Sciatic nerve (tissue), 2 donors: ENCODE measurements at regions not wholly inside any gene's neighbourhood (a gene's known extent, or its start where the extent isn't known, plus 50 kb on each side); places are given as distances from the start of the nearest gene placed in this dataset.
"Not testable (repeated sequence)": the region's sequence is repeated elsewhere in the genome, so short reads cannot be mapped to it uniquely, and the experiment has no call there.

Source experiments
- ATAC-seq: fragments of 200-7000 bp; cut with Tn5 transposase; one replicate; pipeline ENCODE4 v1.9.1; 2020; ENCODE audit warnings: mild to moderate bottlenecking, moderate library complexity
- DNase-seq: peaks from one replicate; pipeline ENCODE4 v3.0.0-alpha.2; 2020; ENCODE audit warnings: low spot score
- intact Hi-C: fragments of 100-400 bp; cut with DNase I; formaldehyde crosslinking; loops from one replicate; pipeline ENCODE4 v1.14.2; 2022
- donor health status: DM: no; HTN: no; CAD: no.
- donor health status: DM: no; HTN: no; CAD: no.

DNA sequence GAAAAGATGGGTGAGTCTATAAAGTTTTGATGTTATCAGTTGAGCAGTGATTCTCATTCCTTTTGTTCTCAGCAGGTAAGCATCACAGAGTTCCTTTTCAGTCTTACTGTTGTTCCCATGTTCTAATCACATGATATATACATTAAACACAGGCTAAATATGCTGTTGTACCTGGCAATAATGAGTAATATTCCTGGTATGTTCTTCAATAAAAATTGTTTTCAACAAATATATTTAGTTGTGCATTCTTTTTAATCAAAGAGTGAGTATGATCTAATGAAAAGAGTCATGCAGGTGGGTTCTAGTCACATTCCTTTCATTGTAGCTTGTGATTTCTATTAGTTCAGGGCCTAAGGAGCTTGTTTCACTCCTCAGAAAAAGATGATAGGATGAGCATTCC is 288.3 kb upstream of the NETO1 start:
- ATAC-seq, result no peak
- intact Hi-C loops, result no loop called here
- no peak for DNase-seq

DNA sequence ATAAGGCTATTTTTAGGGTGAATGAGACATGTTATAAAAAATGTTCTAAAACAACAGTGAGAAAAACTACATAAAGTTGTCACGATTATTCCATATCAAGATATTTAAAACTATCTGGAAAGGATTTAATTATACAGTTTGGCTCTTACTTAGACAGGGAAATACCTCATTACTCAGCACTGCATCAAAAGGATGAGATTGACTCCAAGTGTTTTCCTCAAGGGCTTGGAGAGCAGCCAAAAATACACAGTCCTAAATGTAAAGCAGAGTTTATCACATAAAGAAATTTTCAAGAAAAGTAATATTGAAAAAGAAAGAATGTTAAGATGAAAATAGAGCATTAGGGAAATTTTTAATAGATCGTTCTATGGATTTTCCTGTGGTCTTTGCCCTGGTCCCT is 285.5 kb upstream of the NETO1 start:
- intact Hi-C loops, result no loop called here
- no peak for DNase-seq
- no peak for ATAC-seq

DNA sequence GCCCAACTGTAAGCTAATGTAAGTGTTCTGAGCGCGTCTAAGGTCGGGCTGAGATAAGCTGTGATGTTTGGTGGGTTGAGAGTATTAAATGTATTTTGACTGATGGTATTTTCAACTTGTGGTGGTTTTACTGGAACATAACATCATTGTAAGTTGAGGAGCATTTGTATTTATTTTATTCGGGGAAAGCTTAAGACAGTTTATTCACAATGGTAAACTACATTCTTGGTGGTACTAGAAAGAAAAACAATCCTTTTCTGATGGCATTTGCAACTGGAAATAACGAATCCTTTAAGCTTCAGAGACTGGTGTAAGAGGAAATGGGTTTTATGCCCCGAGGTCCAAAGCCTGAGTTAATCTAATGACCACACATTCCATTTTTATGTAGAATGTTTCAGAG is 283.3 kb upstream of the NETO1 start:
- no peak for DNase-seq
- intact Hi-C loops, result no loop called here
- no peak for ATAC-seq

DNA sequence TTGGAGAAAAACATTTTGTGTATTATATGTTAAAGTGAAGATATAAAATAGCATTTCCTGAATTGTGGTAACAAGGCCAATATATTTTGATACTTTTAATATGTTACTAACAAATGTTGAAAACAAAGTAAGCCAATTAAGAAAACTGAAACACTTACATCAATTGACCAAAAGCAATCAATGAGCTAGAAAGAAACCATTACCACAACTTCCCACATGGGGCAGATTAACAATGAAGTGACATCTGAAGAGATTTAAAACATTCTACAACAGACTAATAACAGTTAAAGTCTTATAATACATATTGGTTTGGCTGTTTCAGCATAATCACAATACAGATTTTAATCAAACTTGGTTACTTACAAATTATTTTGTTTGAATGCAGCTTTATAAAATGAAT is 282.4 kb upstream of the NETO1 start:
- ATAC-seq, result no peak
- DNase-seq, result no peak
- intact Hi-C loops, result no loop called here

DNA sequence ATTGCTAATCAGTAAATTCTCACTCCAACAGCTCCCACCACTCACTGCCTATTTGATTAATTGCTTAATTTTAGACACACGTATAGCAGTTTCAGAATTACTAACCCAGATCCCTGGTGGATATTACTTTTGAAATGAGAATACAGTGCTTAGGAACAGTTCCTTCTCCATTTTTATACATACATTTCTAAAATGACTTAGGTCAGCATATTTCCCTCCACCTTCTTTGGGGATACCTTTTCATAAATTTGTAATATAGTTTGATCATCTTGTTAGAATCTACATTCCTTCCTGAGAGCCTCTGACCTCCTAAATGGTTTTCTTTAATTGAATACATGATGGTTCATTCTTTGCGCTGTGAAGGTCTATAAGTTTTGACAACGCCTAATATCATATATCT is 279.8 kb upstream of the NETO1 start:
- ATAC-seq (no peak), DNase-seq (no peak)
- intact Hi-C loops, result no loop called here

DNA sequence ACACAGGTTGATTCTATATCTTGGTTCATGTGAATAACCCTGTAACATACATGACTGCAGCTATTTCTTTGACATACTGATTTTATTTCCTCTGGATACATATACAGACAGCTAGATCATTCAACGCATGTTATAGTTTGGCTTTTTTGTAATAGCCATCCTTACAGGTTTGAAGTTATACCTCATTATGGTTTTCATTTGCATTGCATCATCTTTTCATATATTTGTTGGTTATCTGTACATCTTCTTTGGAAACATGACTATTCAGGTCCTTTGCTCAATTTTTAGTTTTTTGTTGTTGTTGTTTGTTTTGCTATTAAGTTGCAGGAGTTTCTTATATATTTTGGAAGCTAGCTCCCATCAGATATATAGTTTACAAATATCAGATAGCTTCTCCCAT is 276.2 kb upstream of the NETO1 start:
- no peak for DNase-seq
- no peak for ATAC-seq
- intact Hi-C loops, result no loop called here

DNA sequence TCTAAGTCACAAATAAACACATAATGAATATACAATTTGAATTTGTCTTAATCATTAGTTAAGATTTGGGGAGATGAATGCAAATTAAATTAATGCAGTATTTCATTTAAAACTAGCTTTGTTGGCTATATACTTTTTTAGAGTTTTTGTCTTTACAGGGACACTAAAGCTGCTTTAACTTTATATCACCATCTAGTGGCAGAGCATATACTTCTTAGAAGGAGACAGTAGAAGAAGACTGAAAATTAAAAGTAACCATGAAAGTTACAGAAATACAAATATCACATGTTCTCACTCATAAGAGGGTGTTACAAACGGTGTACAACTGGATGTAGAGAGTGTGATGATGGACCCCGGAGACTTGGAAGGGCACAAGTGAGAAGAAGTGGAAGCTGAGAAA is 268.3 kb upstream of the NETO1 start:
- ATAC-seq (no peak), DNase-seq (no peak)
- intact Hi-C loops, result no loop called here

DNA sequence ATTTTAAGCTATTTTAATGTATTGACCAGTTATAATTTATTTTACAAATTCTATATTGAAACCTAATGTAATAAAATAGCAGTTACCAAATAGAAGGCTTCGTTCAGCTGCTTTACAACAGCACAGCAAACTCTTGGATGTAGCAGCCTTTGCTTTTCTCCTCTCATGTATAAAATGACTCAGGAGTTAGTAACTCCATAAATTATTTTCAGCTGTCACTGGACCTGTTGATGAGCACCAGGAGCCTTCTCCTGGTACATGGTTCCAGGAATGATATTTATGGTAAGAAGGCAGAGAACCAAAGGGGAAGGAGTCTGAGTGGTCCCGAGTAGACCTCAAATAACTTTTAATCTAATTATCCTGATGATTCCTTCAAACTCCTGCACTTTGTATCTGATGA is 256.4 kb upstream of the NETO1 start:
- intact Hi-C loops, result no loop called here
- ATAC-seq (no peak), DNase-seq (no peak)

DNA sequence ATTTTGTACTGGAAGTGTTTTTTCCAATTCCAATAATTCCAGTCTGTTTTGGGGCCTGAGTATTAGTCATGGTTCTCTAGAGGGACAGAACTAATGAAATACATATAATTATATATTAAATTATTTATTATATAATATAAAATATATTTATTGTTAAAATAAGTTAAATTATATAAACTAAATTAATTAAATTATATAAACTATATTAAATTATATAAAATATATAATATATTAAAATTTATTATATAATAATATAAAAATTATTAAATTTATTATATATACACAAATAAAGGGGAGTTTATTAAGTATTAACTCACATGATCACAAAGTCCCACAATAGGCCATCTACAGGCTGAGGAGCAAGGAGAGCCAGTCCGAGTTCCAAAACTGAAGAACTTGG is 253.4 kb upstream of the NETO1 start:
- ATAC-seq, result no peak
- no peak for DNase-seq
- intact Hi-C loops, result no loop called here

DNA sequence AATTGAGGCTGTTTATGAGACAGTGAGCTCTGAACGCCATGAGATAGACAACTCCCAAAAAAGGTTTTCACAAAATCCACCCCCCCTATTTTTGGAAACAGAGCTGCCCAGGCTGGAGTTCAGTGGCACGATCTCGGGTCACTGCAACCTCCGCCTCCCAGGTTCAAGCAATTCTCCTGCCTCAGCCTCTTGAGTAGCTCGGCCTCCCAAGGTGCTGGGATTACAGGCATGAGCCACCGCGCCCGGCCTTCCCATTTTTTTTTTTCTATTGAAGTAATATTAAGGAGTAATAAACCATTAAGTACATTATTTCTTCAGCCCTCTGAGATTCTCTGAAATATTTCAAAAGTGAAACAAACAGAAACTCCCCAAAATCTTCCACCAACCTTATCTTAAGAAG is 252.8 kb upstream of the NETO1 start:
- no peak for ATAC-seq
- intact Hi-C loops, result no loop called here
- DNase-seq, result no peak

DNA sequence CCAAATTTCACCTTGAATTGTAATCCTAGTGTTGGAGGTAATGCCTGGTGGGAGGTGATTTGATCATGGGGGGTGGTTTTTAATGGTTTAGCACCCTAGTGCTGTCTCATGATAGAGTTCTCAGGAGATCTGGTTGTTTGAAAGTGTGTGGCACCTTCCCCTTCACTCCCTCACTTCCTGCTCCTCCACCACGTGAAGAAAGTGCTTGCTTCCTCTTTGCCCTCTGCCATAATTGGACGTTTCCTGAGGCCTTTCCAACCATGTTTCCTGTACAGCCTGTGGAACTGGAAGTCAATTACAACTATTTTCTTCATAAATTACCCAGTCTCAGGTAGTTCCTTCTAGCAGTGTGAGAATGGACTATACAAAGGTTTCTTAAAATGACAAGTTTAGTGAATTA is 251.8 kb upstream of the NETO1 start:
- intact Hi-C loops, result no loop called here
- ATAC-seq (no peak), DNase-seq (no peak)

DNA sequence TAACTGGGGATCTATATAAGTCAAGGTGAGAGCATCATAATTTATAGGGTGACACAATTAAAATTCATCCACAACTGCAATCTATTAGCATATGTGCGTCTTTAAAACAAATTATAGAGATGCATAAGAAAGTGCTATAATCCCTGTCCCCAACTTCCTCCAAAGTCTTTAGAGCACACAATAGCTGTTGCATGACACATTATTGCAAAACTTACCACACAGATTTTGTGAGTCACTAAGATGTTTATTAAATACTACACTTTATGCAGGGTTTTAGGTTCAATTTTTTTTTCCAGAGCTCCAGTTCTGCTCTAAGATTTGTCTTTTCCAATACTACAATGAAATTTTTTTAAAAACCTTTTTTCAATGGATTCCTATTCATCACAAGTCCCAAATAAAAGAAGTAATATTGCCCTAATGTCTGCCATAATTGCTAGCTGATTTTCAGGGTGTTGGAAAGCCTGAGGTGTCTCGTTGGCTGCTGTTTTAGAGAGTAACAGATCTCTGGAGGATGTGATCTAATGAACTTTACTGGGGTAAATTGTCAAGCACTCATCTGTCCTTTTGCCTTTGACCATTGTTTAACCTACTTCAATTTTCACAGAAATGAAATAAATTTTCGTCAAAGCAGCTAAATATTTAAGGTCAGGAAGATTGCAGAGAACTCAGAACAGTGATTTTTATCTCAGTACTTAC is 250.5 kb upstream of the NETO1 start:
- ATAC-seq (no peak), DNase-seq (no peak)
- intact Hi-C loops, result no loop called here

DNA sequence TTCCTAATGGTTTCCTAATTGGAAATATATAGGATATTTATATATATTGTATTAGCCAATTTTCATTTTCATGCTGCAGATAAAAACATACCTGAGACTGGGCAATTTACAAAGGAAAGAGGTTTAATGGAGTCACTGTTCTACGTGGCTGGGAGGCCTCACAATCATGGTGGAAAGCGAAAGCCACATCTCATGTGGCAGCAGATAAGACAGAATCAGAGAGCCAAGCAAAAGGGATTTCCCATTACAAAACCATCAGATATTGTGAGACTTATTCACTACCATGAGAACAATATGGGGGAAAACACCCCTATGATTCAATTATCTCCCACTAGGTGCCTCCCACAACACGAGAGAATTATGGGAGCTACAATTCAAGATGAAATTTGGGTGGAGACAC is 242.5 kb upstream of the NETO1 start:
- intact Hi-C loops, result no loop called here
- ATAC-seq, result no peak
- no peak for DNase-seq

DNA sequence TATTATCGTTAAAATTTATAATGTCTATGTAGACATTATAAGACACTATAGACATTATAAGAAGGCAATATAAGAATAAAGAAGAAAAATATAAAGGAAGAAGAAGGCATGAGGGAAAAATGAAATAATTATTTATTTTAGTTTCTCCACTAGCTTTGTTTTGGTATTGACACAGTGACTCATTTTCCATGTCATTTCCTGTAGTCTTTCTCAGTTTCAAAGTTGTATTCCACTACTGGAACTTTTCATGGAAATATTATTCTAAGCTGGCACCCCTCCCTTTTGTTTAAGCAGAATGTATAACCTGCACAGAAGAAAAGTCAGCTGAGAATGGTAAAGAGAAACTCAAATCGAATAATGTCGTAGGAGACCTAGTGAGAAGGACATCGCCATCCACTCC is 234.2 kb upstream of the NETO1 start:
- intact Hi-C loops, result no loop called here
- no peak for ATAC-seq
- no peak for DNase-seq

DNA sequence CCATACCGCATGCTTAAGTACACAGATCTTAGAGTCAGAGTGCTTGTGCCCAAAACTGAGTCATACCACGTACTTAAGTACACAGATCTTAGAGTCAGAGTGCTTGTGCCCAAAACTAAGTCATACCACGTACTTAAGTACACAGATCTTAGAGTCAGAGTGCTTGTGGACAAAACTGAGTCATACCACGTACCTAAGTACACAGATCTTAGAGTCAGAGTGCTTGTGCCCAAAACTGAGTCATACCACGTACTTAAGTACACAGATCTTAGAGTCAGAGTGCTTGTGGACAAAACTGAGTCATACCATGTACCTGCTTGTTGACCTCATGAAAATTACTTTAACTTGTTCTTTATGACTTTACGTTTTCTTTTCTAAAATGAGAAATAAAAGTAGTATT is 233.7 kb upstream of the NETO1 start:
- intact Hi-C loops, DNase-seq, ATAC-seq: not testable (repeated sequence)

DNA sequence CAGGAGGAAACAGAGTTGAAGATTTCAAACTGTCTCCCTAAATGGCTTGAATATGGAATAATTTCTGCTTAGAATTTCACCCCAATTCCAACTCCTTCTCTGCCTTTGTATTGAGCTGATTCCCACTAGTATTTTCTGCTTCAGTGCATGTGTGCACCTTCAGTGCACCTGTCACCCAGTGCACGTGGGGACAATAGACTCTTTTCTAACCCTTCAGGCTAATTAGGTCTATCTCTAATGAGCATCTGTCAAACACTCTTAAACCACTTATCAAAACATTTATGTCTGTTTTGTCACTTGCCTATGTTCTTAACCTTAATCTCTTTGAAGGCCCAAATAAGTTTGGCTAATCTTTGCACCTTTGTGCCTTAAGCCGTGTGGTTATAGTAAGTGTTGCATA is 232.0 kb upstream of the NETO1 start:
- DNase-seq (no peak), ATAC-seq (no peak)
- intact Hi-C loops, result no loop called here

DNA sequence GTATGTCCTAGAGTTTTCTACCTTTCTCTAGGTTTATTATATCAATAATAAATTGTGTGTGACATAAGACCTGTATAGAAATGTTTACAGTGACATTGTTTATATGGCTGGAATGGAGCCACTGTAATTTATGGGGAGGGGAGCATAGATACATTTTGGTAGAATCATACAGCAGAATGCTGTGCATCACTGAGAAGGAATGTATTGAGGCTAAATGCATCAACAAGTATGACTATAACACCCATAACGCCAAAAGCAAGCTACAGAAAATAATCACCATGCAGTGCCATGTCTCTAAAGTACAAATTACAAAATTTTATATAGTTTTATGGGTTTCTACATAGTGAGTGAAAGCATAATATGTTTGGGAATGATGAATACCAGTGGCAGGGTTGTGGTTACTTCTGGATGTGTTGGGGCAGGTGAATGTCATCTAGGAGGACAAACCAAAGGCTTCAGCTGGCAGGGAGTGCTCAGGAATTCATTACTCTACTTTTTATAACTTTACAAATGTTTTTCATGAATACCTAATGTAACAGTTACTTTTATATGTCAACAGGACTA is 226.0 kb upstream of the NETO1 start:
- no peak for ATAC-seq
- intact Hi-C loops, result no loop called here

DNA sequence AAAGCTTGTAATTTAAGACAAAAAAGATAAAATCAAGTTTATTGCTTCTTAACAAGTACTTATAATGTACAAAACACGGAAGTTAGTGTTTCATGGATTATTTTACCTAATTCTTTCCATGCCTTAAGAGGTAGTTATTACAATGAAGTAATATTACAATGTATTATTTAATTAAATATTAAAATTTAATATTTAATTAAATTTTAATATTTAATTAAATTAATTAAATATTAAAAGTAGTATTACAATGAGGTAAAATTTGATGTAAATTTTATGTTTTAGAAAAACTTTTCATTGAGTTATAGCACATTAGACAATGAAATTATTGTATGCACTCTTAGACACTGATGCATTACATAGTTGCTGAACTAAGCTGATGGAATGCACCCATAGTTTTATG is 220.7 kb upstream of the NETO1 start:
- intact Hi-C loops, result no loop called here
- ATAC-seq (no peak), DNase-seq (no peak)

More for the DNA sequence above, 226.0 kb upstream of the NETO1 start:
- DNase-seq, result no peak

DNA sequence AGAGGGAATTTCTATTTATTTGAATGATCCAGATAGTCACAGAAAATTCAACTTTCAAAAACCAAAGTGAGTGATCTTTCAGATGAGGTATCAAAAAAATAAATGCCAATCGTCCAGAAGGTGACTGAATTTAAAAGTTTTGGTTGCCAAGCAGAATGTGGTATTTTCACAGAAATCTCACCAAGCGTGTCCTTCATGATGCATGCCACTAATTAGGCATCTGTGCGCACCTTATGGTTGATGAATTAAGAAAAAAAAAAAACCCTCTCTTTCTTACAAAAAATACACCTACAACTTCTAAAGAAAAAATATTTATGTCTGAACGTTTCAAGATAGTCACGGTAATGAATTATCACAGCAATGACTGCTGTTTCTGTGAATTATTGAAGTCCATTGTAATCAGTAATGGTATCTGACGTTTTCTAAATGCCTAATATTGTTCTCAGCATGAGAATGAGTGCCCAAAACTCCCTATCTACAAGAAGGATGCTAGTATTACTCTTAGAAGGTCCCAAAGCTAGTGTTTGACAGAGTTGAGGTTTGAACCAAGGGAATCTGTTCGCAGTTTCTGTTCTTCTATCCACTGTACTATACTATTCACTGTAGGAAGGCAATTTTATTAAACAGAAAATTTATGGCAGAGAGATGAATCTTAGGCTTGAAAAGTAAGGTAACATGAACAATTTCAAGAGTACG is 219.6 kb upstream of the NETO1 start:
- no peak for ATAC-seq
- no peak for DNase-seq
- intact Hi-C loops, result no loop called here

DNA sequence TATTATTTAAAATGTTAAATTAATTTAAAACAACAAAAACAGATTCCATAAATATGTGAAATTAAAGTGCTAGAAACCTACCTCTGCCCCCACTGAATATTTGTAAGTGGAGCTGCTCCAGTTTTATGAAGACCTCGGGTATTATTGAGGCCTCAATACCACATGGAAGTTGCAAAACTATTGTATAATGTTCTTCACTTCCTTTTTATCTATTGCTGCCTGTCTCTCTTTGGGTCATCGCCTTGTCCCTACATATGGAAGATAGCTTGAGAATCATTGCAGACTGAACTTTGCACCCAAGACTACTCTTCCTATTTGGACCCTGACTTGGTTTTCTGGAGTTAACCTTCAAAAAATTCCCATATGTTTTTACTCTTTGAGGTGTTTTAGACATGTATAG is 212.1 kb upstream of the NETO1 start:
- no peak for DNase-seq
- intact Hi-C loops, result no loop called here
- ATAC-seq, result no peak
